Loucy (cell line): ENCODE measurements at regions not wholly inside any gene's neighbourhood (a gene's known extent, or its start where the extent isn't known, plus 50 kb on each side); places are given as distances from the start of the nearest gene placed in this dataset.

ENCODE experiments used
- H2AFZ ChIP-seq: fragments of 200-600 bp; sonication (generic); 2 replicates; pipeline ENCODE4 v1.6.0; 2016; ENCODE audit warnings: antibody characterized with exemption, mild to moderate bottlenecking, low read length, moderate library complexity
- H3F3A ChIP-seq: fragments of 200-600 bp; 2 replicates; pipeline ENCODE4 v1.6.0; 2016; ENCODE audit warnings: antibody characterized with exemption, low read depth, mild to moderate bottlenecking
- H3K27me3 ChIP-seq: fragments of 200-600 bp; sonication (generic); 2 replicates; pipeline ENCODE4 v1.6.1; 2014; ENCODE audit warnings: low read length, mild to moderate bottlenecking; ENCODE audit not compliant: insufficient read depth, poor library complexity, severe bottlenecking
- H3K36me3 ChIP-seq: fragments of 200-600 bp; sonication (generic); 2 replicates; pipeline ENCODE4 v1.6.1; 2016; ENCODE audit warnings: low read length; ENCODE audit not compliant: insufficient read depth
- H3K4me1 ChIP-seq: fragments of 200-600 bp; sonication (generic); 2 replicates; pipeline ENCODE4 v1.5.1; 2014; ENCODE audit warnings: low read length, mild to moderate bottlenecking; ENCODE audit not compliant: insufficient read depth, poor library complexity, severe bottlenecking
- H3K4me2 ChIP-seq: fragments of 200-600 bp; sonication (generic); 2 replicates; pipeline ENCODE4 v1.6.0; 2014; ENCODE audit warnings: antibody characterized with exemption, low read length, low read depth, mild to moderate bottlenecking; ENCODE audit not compliant: poor library complexity, severe bottlenecking
- H3K4me3 ChIP-seq: fragments of 200-600 bp; sonication (generic); 2 replicates; pipeline ENCODE4 v1.5.1; 2014; ENCODE audit warnings: low read length, mild to moderate bottlenecking, mixed read lengths; ENCODE audit not compliant: poor library complexity, severe bottlenecking
- H3K79me2 ChIP-seq: fragments of 200-600 bp; sonication (generic); 2 replicates; pipeline ENCODE4 v1.6.1; 2014; ENCODE audit warnings: low read length; ENCODE audit not compliant: insufficient read depth
- H3K9ac ChIP-seq: fragments of 200-600 bp; sonication (generic); 2 replicates; pipeline ENCODE4 v1.6.0; 2014; ENCODE audit warnings: mild to moderate bottlenecking, low read depth, low read length, moderate library complexity; ENCODE audit not compliant: poor library complexity, severe bottlenecking
- H3K9me2 ChIP-seq: fragments of 200-600 bp; sonication (generic); replicated peaks from 2 replicates; pipeline ENCODE4 v1.6.1; 2016; ENCODE audit warnings: low read depth, low read length, mixed read lengths
- H3K9me3 ChIP-seq: fragments of 200-600 bp; sonication (generic); 2 replicates; pipeline ENCODE4 v1.6.1; 2014; ENCODE audit warnings: mild to moderate bottlenecking, antibody characterized with exemption, low read length, low read depth; ENCODE audit not compliant: insufficient read depth
- H4K20me1 ChIP-seq: fragments of 200-600 bp; sonication (generic); 2 replicates; pipeline ENCODE4 v1.6.0; 2014; ENCODE audit warnings: antibody characterized with exemption, low read length, mild to moderate bottlenecking; ENCODE audit not compliant: insufficient read depth, poor library complexity, severe bottlenecking
- CTCF ChIP-seq: fragments of 200-600 bp; sonication (generic); conservative IDR thresholded peaks from 2 replicates; pipeline ENCODE4 v1.5.1; 2014; ENCODE audit warnings: mild to moderate bottlenecking, antibody characterized with exemption, low read length
- EZH2phosphoT487 ChIP-seq: fragments of 200-600 bp; IDR thresholded peaks from 2 replicates; pipeline ENCODE4 v1.6.1; 2018; ENCODE audit warnings: antibody characterized with exemption, mild to moderate bottlenecking, moderate library complexity, borderline replicate concordance

GRCh38 chr5:166178411-166179080 is 2112.9 kb upstream of the WWC1 start:
- Histone ChIP-seq H3K4me1 (no peaks in the 10 kb centered on the region), H3K9me2 (no peaks in the 10 kb centered on the region), H3K36me3 (no peaks in the 10 kb centered on the region), H2AFZ (no peak overlapping the region), H3K27me3 (no peaks in the 10 kb centered on the region), H3K4me3 (no peak overlapping the region), H3F3A (no peaks in the 10 kb centered on the region), H3K4me2 (no peak overlapping the region), H3K9ac (no peak overlapping the region), H3K9me3 (no peaks in the 10 kb centered on the region), H3K79me2 (no peaks in the 10 kb centered on the region), H4K20me1 (no peaks in the 10 kb centered on the region)
- TF ChIP-seq EZH2phosphoT487 (no peak), CTCF (no peak)

GRCh38 chr5:166185185-166185584 is 2106.3 kb upstream of the WWC1 start:
- Histone ChIP-seq H3F3A (no peaks in the 10 kb centered on the region), H3K9me3 (no peaks in the 10 kb centered on the region), H3K27me3 (no peaks in the 10 kb centered on the region), H3K36me3 (no peaks in the 10 kb centered on the region), H3K4me2 (no peak overlapping the region), H4K20me1 (no peaks in the 10 kb centered on the region), H3K79me2 (no peaks in the 10 kb centered on the region), H3K9ac (no peak overlapping the region), H3K4me3 (no peak overlapping the region), H2AFZ (no peak overlapping the region), H3K4me1 (no peaks in the 10 kb centered on the region), H3K9me2 (no peaks in the 10 kb centered on the region)
- no peak for TF ChIP-seq EZH2phosphoT487
- TF ChIP-seq CTCF, result no peak

GRCh38 chr5:166188501-166189325 is 2102.7 kb upstream of the WWC1 start:
- Histone ChIP-seq H2AFZ (no peak overlapping the region), H3K79me2 (no peaks in the 10 kb centered on the region), H3F3A (no peaks in the 10 kb centered on the region), H3K4me1 (no peaks in the 10 kb centered on the region), H3K4me2 (no peak overlapping the region), H3K9me3 (no peaks in the 10 kb centered on the region), H3K27me3 (no peaks in the 10 kb centered on the region), H4K20me1 (no peaks in the 10 kb centered on the region), H3K4me3 (no peak overlapping the region), H3K9me2 (no peaks in the 10 kb centered on the region), H3K36me3 (no peaks in the 10 kb centered on the region), H3K9ac (no peak overlapping the region)
- no peak for TF ChIP-seq EZH2phosphoT487
- TF ChIP-seq CTCF, result no peak
